BLaER1 treated with 17β-estradiol and CSF1 and Interleukin-3, amounts not matched to agents 10 nM and 100 nM (cell line): ENCODE measurements at regions not wholly inside any gene's neighbourhood (a gene's known extent, or its start where the extent isn't known, plus 50 kb on each side); places are given as distances from the start of the nearest gene placed in this dataset.
"Not testable (repeated sequence)": the region's sequence is repeated elsewhere in the genome, so short reads cannot be mapped to it uniquely, and the experiment has no call there.

Experiments used
- H3K27ac ChIP-seq, 11 experiments: shearing (Covaris generic); formaldehyde crosslinking; 2 replicates each; pipeline ENCODE4 v1.8.1; 2022
- H3K27me3 ChIP-seq, 11 experiments: shearing (Covaris generic); formaldehyde crosslinking; 2 replicates each; pipeline ENCODE4 v1.8.1; 2022
- H3K36me3 ChIP-seq, 11 experiments: shearing (Covaris generic); formaldehyde crosslinking; 2 replicates each; pipeline ENCODE4 v1.8.1; 2022
- H3K4me1 ChIP-seq, 10 experiments: shearing (Covaris generic); formaldehyde crosslinking; 2 replicates each; pipeline ENCODE4 v1.8.1; 2022
- H3K4me2 ChIP-seq, 11 experiments: shearing (Covaris generic); formaldehyde crosslinking; 2 replicates each; pipeline ENCODE4 v1.8.1; 2022
- H3K4me3 ChIP-seq, 10 experiments: shearing (Covaris generic); formaldehyde crosslinking; 2 replicates each; pipeline ENCODE4 v1.8.1; 2022
- H3K9ac ChIP-seq, 11 experiments: shearing (Covaris generic); formaldehyde crosslinking; 2 replicates each; pipeline ENCODE4 v1.8.1; 2022
- H3K9me3 ChIP-seq, 11 experiments: shearing (Covaris generic); formaldehyde crosslinking; replicated peaks in 1 of 11; 2 replicates each; pipeline ENCODE4 v1.8.1; 2022
- H4K20me1 ChIP-seq, 11 experiments: shearing (Covaris generic); formaldehyde crosslinking; 2 replicates each; pipeline ENCODE4 v1.8.1; 2022
- Cebpa-rat ChIP-seq, 11 experiments: shearing (Covaris generic); IDR thresholded peaks; 2 replicates each; pipeline ENCODE4 v1.8.1; 2022

DNA sequence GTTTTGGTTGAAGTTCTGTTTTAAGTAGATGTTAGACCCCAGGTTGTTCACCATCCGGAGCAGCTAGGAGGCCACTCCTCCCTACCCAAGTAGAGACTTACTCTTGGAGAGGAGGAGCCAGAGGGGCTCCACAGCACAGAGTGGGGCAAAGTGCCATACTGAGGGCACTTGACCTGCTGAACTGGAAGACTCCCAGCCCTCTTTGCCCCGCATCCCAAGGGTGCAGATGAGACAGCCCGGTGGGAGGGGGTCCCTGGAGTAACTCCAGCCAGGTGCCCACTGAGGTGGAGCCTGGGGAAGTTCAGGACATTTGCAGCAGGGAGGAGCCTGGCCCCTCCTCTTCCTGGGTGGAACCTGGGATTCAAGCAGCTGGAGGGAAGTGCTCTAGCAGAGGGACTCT is 102.1 kb upstream of the GPR6 start:
- Histone ChIP-seq H3K9me3 (peaks cover 0 to 7% (median 3%) of the 10 kb centered on the region in 11 experiments; a peak in 16 of 22 replicates), H3K27ac (no peak overlapping the region), H3K9ac (no peak overlapping the region), H3K4me3 (no peak overlapping the region), H3K36me3 (no peaks in the 10 kb centered on the region), H3K4me2 (peak overlapping the region in 5 of 11 experiments; percentile 1 to 22 (median 4); a peak in 2 of 22 replicates), H3K27me3 (no peaks in the 10 kb centered on the region), H3K4me1 (peaks cover 0 to 34% (median 2%) of the 10 kb centered on the region in 10 experiments; a peak in 9 of 20 replicates), H4K20me1 (no peaks in the 10 kb centered on the region)
- TF ChIP-seq Cebpa-rat (IDR thresholded peaks at IDR 0.05) = no peak

DNA sequence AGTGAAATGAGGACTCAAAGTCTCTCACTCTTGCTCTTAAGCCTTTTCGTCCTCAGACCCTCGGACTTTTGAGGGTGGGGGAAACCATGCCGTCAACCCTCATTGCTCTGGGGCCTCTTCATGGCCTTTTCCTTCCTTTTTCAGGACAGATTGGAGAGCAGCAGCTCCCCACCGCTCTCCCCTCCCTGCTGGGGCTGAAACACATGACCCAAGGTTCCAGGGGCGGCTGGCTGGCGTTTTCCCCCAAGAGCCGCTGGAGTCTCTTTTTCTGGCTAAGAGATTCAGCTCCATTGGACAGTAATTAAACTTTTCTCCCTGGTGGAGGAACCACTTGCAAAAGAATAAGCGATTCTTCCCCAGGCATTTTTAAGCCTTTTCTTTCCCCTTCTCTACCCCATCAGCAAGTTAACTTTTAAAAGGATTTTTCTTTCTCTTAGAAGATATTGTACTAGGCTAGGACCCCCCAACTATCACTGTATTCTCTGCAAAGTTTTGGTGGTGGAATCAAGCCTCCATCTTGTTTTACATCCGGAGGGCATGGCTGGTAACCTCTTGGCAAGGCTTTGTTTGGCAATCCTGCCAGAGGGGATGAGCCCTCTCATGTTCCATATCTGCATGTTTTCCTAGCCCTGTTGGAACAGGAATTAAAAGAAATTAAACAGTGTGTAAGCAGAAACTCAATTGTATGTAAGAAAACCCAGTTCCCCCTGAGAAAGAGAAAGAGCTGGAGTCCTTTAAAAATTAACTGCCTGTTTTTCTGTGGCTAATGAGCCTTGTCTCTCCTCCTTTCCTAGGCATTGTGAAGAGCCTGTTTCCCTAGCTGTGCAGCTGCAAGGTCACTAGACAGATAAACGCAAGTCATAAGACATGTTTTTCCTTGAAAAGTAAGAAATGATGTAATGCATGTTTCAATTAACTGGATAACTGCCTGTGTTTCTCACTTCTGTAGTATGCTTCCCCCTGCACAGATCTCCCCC is 100.8 kb upstream of the GPR6 start:
- Histone ChIP-seq H3K36me3 (0 out of 22 replicates have a peak, but pooled peaks cover 0 to 4% (median 0%) of the 10 kb centered on the region in 11 experiments), H3K27ac (no peak overlapping the region; a peak in 1 of 22 replicates), H3K4me3 (no peak overlapping the region), H4K20me1 (no peaks in the 10 kb centered on the region), H3K27me3 (no peaks in the 10 kb centered on the region), H3K4me1 (peaks cover 0 to 36% (median 2%) of the 10 kb centered on the region in 10 experiments; a peak in 9 of 20 replicates), H3K4me2 (peak overlapping the region in 2 of 11 experiments; percentile 15 to 32; a peak in 3 of 22 replicates), H3K9ac (no peak overlapping the region), H3K9me3 (peaks cover 10 to 20% (median 14%) of the 10 kb centered on the region in 11 experiments; a peak in 19 of 22 replicates)
- TF ChIP-seq Cebpa-rat (IDR thresholded peaks at IDR 0.05) = no peak

DNA sequence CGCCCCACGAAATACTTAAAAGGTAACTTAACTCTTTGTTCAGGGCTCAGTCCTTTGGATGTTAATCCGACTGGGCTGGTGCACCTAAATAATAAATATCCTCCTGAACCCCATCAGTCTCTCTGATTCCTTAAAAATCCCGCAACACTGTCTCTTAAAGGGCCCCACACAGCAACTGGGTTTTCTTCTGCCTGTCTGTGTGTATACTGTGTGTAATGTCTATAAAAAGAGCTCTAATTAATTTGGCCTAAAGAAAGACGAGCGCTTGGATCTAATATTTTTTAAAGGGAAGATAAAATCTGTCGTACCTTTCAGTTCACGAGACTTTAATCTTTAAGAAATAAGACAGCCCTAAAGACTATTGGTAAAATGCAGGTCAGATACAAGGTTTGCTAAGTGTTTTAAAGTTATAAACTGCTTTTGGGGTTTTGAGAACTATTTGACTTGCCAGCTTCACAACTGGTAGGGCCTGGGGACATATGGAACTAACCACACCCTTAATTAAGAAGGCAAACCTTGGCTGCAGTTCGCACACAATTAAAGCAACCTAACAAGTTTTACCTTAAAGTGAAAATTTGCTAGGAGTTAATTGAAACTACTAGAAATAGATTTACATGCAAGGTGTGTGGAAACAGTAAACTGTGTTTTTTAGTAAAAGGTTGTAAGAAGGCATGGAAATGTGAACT is 100.0 kb upstream of the GPR6 start:
- not testable (repeated sequence) for H3K9ac ChIP-seq, H3K4me3 ChIP-seq, H4K20me1 ChIP-seq, H3K27ac ChIP-seq, H3K36me3 ChIP-seq, H3K27me3 ChIP-seq
- H3K4me1 ChIP-seq = peaks cover 0 to 36% (median 2%) of the 10 kb centered on the region in 10 experiments; a peak in 9 of 20 replicates
- peaks cover 10 to 22% (median 15%) of the 10 kb centered on the region in 11 experiments; a peak in 19 of 22 replicates for H3K9me3 ChIP-seq
- peak overlapping the region in 2 of 11 experiments; percentile 5 to 15; a peak in 2 of 22 replicates for H3K4me2 ChIP-seq

DNA sequence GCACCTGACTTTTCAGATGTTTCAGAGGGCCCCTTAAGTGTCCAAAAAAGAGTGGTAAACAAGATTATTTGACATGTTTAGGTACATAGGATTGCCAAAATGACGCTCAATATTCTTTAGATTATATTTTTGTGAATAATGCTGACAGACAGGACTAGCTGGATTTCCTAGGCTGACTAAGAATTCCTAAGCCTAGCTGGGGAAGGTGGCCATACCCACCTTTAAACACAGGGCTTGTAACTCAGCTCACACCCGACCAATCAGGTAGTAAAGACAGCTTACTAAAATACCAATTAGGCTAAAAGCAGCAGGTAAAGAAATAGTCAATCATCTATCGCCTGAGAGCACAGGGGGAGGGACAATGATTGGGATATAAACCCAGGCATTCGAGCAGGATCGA is 99.0 kb upstream of the GPR6 start:
- H3K36me3 ChIP-seq, H3K4me2 ChIP-seq, H4K20me1 ChIP-seq, H3K4me3 ChIP-seq, H3K9ac ChIP-seq, H3K27me3 ChIP-seq, H3K27ac ChIP-seq: not testable (repeated sequence)
- Histone ChIP-seq H3K4me1 (peaks cover 0 to 34% (median 2%) of the 10 kb centered on the region in 10 experiments; a peak in 7 of 20 replicates), H3K9me3 (peaks cover 10 to 22% (median 15%) of the 10 kb centered on the region in 11 experiments; a peak in 19 of 22 replicates)

DNA sequence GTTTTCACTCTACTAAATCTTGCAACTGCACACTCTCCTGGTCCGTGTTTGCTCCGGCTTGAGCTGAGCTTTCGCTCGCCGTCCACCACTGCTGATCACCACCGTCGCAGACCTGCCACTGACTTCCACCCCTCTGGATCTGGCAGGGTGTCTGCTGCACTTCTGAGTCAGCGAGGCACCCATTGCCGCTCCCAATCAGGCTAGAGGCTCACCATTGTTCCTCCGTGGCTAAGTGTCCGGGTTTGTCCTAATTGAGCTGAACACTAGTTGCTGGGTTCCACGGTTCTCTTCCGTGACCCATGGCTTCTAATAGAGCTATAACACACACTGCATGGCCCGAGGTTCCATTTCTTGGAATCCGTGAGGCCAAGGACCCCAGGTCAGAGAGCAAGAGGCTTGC is 98.6 kb upstream of the GPR6 start:
- Histone ChIP-seq H3K4me3 (no peak overlapping the region), H3K27me3 (no peaks in the 10 kb centered on the region), H3K27ac (no peak overlapping the region), H3K9me3 (peaks cover 10 to 22% (median 15%) of the 10 kb centered on the region in 11 experiments; a peak in 19 of 22 replicates), H4K20me1 (no peaks in the 10 kb centered on the region), H3K36me3 (0 out of 22 replicates have a peak, but pooled peaks cover 0 to 4% (median 0%) of the 10 kb centered on the region in 11 experiments), H3K4me2 (no peak overlapping the region), H3K9ac (no peak overlapping the region), H3K4me1 (peaks cover 0 to 34% (median 2%) of the 10 kb centered on the region in 10 experiments; a peak in 7 of 20 replicates)
- TF ChIP-seq Cebpa-rat (IDR thresholded peaks at IDR 0.05) = no peak

DNA sequence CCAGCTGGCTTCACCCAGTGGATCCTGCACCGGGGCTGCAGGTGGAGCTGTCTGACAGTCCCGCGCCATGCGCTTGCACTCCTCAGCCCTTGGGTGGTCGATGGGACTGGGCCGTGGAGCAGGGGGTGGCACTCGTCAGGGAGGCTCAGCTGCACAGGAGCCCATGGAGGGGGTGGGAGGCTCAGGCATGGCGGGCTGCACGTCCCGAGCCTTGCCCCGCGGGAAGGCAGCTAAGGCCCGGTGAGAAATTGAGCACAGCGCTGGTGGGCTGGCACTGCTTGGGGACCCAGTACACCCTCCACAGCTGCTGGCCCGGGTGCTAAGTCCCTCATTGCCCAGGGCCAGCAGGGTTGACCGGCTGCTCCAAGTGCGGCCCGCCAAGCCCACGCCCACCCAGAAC is 97.0 kb upstream of the GPR6 start:
- H4K20me1 ChIP-seq, H3K36me3 ChIP-seq, H3K4me2 ChIP-seq, H3K9ac ChIP-seq, H3K4me3 ChIP-seq, H3K27me3 ChIP-seq: not testable (repeated sequence)
- Histone ChIP-seq H3K9me3 (peaks cover 10 to 22% (median 15%) of the 10 kb centered on the region in 11 experiments; a peak in 19 of 22 replicates), H3K4me1 (peaks cover 0 to 33% (median 2%) of the 10 kb centered on the region in 10 experiments; a peak in 7 of 20 replicates), H3K27ac (peak overlapping the region in 5 of 11 experiments; percentile 8 to 66 (median 49); a peak in 2 of 22 replicates)

DNA sequence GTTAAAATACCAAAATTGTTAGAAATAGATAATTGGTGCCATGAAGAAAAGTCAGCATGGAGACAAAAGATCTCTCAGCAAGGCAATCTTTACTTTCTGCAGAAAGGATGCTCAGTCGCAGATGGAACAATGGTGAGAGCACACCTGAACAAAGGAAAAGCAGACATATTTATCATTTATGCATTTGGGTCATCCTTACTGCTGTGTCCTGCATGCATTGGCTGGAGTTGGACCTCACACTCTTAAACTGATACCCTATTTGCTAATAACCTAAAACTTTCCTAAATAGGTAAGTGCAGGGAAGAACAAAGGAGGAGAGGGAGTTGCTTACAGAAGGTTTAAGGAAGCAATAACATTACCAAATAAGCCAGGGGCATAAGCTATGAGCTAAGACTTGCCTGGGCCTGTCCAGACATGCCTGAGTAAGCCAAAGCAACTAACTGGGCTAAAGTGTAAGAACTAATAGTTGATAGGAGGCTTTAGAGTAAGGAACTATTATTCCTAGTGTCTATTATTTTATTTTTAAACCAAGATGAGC is 96.1 kb upstream of the GPR6 start:
- not testable (repeated sequence) for H3K36me3 ChIP-seq, H4K20me1 ChIP-seq, H3K4me3 ChIP-seq, H3K27me3 ChIP-seq, H3K9ac ChIP-seq
- Histone ChIP-seq H3K9me3 (peaks cover 10 to 22% (median 15%) of the 10 kb centered on the region in 11 experiments; a peak in 19 of 22 replicates), H3K4me2 (peak overlapping the region in 2 of 11 experiments; percentile 18 to 29; a peak in 1 of 22 replicates), H3K27ac (peak overlapping the region; percentile 34 to 66 (median 49); a peak in 18 of 22 replicates), H3K4me1 (peaks cover 0 to 28% (median 0%) of the 10 kb centered on the region in 10 experiments; a peak in 5 of 20 replicates)

DNA sequence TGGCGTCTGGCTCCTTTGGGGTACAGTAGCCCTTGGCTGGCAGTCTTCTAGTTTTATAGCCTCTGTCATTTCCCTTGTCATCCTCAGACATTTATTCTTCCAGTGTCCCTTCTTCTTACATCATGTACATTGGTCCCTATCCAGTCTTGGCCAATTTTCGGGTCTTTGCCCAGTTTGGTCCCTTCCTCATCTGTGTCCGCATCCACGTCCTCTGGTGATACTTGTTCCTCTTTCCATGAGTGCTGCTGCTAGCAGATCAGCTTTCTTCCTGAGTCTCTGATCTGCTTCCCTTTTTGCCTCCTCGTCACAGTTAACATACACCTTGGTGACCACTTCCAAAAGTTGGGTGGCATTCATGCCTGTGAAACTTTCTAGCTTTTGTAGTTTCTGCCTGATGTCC is 86.2 kb upstream of the GPR6 start:
- H3K4me1 ChIP-seq = peaks cover 17 to 63% (median 27%) of the 10 kb centered on the region in 10 experiments; a peak in 18 of 20 replicates
- no peak overlapping the region for H3K4me3 ChIP-seq
- H3K27ac ChIP-seq = peak overlapping the region in 5 of 11 experiments; percentile 14 to 87 (median 68); a peak in 5 of 22 replicates
- H3K27me3 ChIP-seq = no peaks in the 10 kb centered on the region
- no peak for TF ChIP-seq Cebpa-rat (IDR thresholded peaks at IDR 0.05)
- H3K9ac ChIP-seq = no peak overlapping the region
- H3K4me2 ChIP-seq = peak overlapping the region in 9 of 11 experiments; percentile 54 to 80 (median 58); a peak in 12 of 22 replicates
- H3K36me3 ChIP-seq = no peaks in the 10 kb centered on the region
- H3K9me3 ChIP-seq = peaks cover 5 to 49% (median 20%) of the 10 kb centered on the region in 11 experiments; a peak in 17 of 22 replicates
- H4K20me1 ChIP-seq = no peaks in the 10 kb centered on the region
